Prostate gland (tissue), 2 donors: ENCODE measurements at regions not wholly inside any gene's neighbourhood (a gene's known extent, or its start where the extent isn't known, plus 50 kb on each side); places are given as distances from the start of the nearest gene placed in this dataset.

Source experiments
- DNase-seq: peaks from one replicate; pipeline ENCODE4 v3.0.0-alpha.2; 2019; ENCODE audit warnings: low spot score
- H3K27ac ChIP-seq, 2 donors: fragments of 200-600 bp; sonication (generic); 2 replicates each; pipeline ENCODE4 v1.5.1; 2017 to 2019
- H3K27me3 ChIP-seq: fragments of 200-600 bp; sonication (generic); replicated peaks from 2 replicates; pipeline ENCODE4 v1.5.1; 2019; ENCODE audit not compliant: insufficient read depth
- H3K36me3 ChIP-seq, 2 donors: fragments of 200-600 bp; sonication (generic); 1 replicate in 1 of 2; 2 replicates in 1 of 2; pipeline versions ENCODE4 v1.5.1 to v1.8.1; 2017 to 2019
- H3K4me1 ChIP-seq: fragments of 200-600 bp; sonication (generic); replicated peaks from 2 replicates; pipeline ENCODE4 v1.5.1; 2019
- H3K4me3 ChIP-seq, 2 donors: fragments of 200-600 bp; sonication (generic); 2 replicates each; pipeline ENCODE4 v1.5.1; 2017 to 2019
- H3K9me3 ChIP-seq: fragments of 200-600 bp; sonication (generic); 2 replicates; pipeline ENCODE4 v1.5.1; 2017
- POLR2A ChIP-seq: fragments of 450-650 bp; IDR thresholded peaks from one replicate; pipeline ENCODE4 v1.6.1; 2016; ENCODE audit warnings: antibody characterized with exemption, mild to moderate bottlenecking
- POLR2AphosphoS5 ChIP-seq: sonication (generic); formaldehyde crosslinking; IDR thresholded peaks from one replicate; pipeline ENCODE4 v1.6.1; 2017; ENCODE audit warnings: antibody characterized with exemption
- WGBS: methylation state at CpG from one replicate; pipeline ENCODE4 v1.1.5; 2018; 5-methylcytosine and 5-hydroxymethylcytosine counted together
- intact Hi-C: fragments of 100-400 bp; cut with DNase I; formaldehyde crosslinking; loops from one replicate; pipeline ENCODE4 v1.14.2; 2022
- TF ChIP-seq, protein P1 (sequence below), 4 experiments: fragments of 200-600 bp in 2 of 4; fragments of 450-650 bp in 2 of 4; sonication (generic) in 2 of 4; IDR thresholded peaks; 1 replicate in 3 of 4; 2 replicates in 1 of 4; pipeline ENCODE4 v1.5.1; 2016 to 2019; ENCODE audit warnings: antibody characterized with exemption in 4 of 4, mild to moderate bottlenecking in 2 of 4, moderate library complexity in 2 of 4

DNA sequence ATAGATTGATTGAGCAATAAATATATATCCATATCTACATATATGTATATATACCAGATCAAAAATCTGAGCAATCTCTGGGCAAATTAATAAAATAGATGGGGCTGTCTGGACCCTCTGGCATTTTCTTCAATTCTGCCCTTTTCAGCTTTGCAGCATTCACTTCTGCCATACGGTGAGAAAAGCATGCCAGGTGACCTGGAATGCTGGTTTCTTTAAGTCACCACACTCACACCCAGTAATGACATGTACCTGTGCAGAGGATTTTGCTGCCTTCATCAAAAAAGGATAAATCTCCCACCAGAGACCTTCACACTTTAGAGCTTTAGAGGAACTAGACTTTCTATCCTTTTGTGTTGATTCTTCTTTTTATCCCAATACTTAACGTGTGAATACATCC, 223.2 kb upstream of the NFIA start:
- H3K36me3 ChIP-seq = no peaks in the 10 kb centered on the region
- no peaks in the 10 kb centered on the region for H3K9me3 ChIP-seq
- TF ChIP-seq, protein P1, sequence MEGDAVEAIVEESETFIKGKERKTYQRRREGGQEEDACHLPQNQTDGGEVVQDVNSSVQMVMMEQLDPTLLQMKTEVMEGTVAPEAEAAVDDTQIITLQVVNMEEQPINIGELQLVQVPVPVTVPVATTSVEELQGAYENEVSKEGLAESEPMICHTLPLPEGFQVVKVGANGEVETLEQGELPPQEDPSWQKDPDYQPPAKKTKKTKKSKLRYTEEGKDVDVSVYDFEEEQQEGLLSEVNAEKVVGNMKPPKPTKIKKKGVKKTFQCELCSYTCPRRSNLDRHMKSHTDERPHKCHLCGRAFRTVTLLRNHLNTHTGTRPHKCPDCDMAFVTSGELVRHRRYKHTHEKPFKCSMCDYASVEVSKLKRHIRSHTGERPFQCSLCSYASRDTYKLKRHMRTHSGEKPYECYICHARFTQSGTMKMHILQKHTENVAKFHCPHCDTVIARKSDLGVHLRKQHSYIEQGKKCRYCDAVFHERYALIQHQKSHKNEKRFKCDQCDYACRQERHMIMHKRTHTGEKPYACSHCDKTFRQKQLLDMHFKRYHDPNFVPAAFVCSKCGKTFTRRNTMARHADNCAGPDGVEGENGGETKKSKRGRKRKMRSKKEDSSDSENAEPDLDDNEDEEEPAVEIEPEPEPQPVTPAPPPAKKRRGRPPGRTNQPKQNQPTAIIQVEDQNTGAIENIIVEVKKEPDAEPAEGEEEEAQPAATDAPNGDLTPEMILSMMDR (IDR thresholded peaks at IDR 0.05) = no peak
- TF ChIP-seq POLR2AphosphoS5 (no peak), POLR2A (no peak)
- DNase-seq = no peak
- no peaks in the 10 kb centered on the region for H3K27me3 ChIP-seq
- intact Hi-C loops = no loop called here
- H3K4me1 ChIP-seq = no peaks in the 10 kb centered on the region
- 86% methylated on average over 2 of the region's 2 CpGs for WGBS
- H3K27ac ChIP-seq = no peak overlapping the region
- no peak overlapping the region for H3K4me3 ChIP-seq

DNA sequence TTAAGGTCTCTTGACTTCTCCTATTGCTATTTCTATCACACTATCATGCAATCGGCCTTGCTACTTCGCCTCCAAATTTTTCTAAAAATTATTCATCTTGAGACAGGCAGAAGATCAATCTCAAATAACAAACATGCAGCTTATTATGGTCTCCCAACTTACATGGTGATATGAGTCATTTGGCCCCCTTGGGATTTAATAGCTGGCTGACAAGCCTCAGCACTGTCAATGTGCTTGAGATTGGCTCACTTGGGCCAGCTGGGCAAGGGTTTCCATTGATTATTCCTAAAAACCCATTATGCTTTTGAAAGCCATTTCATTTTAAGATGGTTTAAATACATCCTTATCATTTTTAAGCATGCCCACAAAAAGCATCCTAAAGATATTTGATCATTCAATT, 224.5 kb upstream of the NFIA start:
- TF ChIP-seq POLR2AphosphoS5 (no peak), POLR2A (no peak)
- TF ChIP-seq, protein P1 (IDR thresholded peaks at IDR 0.05) = no peak
- Histone ChIP-seq H3K4me3 (no peak overlapping the region), H3K27me3 (no peaks in the 10 kb centered on the region), H3K4me1 (no peaks in the 10 kb centered on the region), H3K9me3 (no peaks in the 10 kb centered on the region), H3K27ac (no peak overlapping the region), H3K36me3 (no peaks in the 10 kb centered on the region)
- intact Hi-C loops = no loop called here
- DNase-seq = no peak
- 89% methylated on average over 2 of the region's 2 CpGs for WGBS

DNA sequence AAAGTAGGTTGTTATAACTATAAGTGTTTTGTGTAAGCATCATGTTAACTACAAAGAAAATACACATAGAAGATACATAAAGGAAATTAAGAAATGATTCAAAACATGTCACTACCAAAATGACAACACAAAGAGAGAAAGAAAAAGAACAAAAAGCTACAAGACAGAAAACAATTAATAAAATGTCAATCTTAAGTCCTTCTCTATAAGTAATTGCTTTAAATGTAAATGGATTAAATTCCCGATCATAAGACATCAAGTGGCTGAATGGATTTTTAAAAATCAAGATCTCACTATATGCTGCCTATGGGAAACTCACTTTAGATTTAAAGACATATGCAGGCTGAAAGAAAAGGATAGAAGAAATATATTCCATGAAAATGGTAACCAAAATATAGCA, 232.3 kb upstream of the NFIA start:
- no peak overlapping the region for H3K4me3 ChIP-seq
- no peaks in the 10 kb centered on the region for H3K27me3 ChIP-seq
- intact Hi-C loops = no loop called here
- no peaks in the 10 kb centered on the region for H3K9me3 ChIP-seq
- TF ChIP-seq POLR2A = no peak
- TF ChIP-seq, protein P1 (IDR thresholded peaks at IDR 0.05) = no peak
- TF ChIP-seq POLR2AphosphoS5 = no peak
- no peak overlapping the region for H3K27ac ChIP-seq
- 100% methylated on average over 1 of the region's 1 CpG for WGBS
- DNase-seq = no peak
- no peaks in the 10 kb centered on the region for H3K4me1 ChIP-seq
- no peaks in the 10 kb centered on the region for H3K36me3 ChIP-seq

DNA sequence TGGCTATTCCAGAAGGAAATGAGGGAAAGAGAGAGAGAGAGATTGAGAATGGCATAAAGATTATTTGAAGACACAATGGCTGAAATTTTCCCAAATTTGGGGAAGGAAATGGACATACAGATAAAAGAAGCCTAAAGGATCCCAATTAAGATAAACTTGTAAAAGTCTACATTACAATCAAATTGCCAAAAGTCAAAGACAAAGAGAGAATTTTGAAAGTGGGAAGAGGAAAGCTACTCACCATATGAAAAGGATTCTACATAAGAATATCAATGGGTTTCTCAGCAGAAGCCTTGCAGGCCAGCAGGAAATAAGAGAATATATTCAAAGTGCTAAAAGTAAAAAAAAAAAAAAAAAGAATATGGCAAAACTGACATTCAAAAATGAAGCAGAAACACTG, 233.0 kb upstream of the NFIA start:
- intact Hi-C loops = loop anchor here (10.0 kb wide), 1 partner anchor 195 kb away; no protein-coding TSS in a partner anchor
- H3K9me3 ChIP-seq = no peaks in the 10 kb centered on the region
- no peaks in the 10 kb centered on the region for H3K36me3 ChIP-seq
- H3K27me3 ChIP-seq = no peaks in the 10 kb centered on the region
- H3K4me3 ChIP-seq = no peak overlapping the region
- no peaks in the 10 kb centered on the region for H3K4me1 ChIP-seq
- TF ChIP-seq, protein P1 (IDR thresholded peaks at IDR 0.05) = no peak
- TF ChIP-seq POLR2A (no peak), POLR2AphosphoS5 (no peak)
- DNase-seq = no peak
- H3K27ac ChIP-seq = no peak overlapping the region

DNA sequence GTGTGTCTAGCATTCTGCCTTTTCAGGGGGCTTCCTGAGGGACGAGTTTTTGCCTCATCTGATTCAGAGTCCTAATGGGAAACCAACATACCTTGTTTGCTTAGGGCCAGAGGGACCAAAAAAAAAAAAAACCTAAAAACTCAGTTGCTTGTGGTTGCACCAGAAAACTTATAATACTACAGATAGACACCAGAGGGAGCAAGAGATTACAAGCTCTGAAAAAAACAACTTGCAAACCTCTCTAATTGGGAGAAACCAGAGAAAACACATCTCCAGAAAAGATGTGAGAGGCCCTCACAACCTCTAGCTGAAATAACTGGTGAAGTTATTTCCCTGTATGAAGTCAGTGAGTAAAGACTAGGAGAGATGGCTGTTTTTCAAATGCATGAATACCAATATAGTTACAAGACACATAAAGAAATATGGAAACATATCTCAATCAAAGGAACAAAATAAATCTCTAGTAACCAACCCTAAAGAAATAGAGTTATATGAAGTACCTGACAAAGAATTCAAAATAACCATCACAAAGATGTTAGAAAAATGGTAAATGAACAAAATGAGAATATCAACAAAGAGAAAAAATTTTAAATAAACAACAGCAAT, 233.7 kb upstream of the NFIA start:
- intact Hi-C loops = loop anchor here (10.0 kb wide), 1 partner anchor 196 kb away; no protein-coding TSS in a partner anchor
- Histone ChIP-seq H3K27ac (no peak overlapping the region), H3K27me3 (no peaks in the 10 kb centered on the region), H3K4me3 (no peak overlapping the region), H3K9me3 (no peaks in the 10 kb centered on the region), H3K4me1 (no peaks in the 10 kb centered on the region), H3K36me3 (no peaks in the 10 kb centered on the region)
- no peak for TF ChIP-seq POLR2A
- TF ChIP-seq POLR2AphosphoS5 = no peak
- TF ChIP-seq, protein P1 (IDR thresholded peaks at IDR 0.05) = peak in 2 of 4 experiments; percentile 22 to 40
- no peak for DNase-seq
- 30% methylated on average over 1 of the region's 1 CpG for WGBS
